ENCODE measurements at regions not wholly inside any gene's neighbourhood (a gene's known extent, or its start where the extent isn't known, plus 50 kb on each side); places are given as distances from the start of the nearest gene placed in this dataset.

DNA sequence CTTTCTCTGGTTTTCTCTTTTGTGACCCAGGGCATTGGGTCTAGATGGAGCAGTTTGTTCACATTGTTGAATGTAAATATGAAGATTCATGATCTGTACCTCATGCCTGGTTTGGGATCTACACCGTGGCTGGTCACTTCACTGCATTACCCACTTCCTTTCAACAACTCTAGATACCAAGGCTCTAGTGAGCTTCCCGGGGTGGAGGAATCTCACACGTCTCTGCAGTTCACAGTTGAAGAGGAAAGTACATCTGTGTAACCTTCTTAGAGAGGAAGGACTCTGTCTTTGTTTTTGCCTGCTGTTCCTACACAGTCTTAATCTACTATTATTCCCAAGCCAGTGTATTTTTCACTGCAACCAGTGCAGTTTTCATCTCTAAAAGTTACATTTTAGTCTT is 574.8 kb downstream of the MBD2 start:
- TF ChIP-seq, protein P1, sequence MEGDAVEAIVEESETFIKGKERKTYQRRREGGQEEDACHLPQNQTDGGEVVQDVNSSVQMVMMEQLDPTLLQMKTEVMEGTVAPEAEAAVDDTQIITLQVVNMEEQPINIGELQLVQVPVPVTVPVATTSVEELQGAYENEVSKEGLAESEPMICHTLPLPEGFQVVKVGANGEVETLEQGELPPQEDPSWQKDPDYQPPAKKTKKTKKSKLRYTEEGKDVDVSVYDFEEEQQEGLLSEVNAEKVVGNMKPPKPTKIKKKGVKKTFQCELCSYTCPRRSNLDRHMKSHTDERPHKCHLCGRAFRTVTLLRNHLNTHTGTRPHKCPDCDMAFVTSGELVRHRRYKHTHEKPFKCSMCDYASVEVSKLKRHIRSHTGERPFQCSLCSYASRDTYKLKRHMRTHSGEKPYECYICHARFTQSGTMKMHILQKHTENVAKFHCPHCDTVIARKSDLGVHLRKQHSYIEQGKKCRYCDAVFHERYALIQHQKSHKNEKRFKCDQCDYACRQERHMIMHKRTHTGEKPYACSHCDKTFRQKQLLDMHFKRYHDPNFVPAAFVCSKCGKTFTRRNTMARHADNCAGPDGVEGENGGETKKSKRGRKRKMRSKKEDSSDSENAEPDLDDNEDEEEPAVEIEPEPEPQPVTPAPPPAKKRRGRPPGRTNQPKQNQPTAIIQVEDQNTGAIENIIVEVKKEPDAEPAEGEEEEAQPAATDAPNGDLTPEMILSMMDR (conservative IDR thresholded peaks at IDR 0.05 in 1 of 2, IDR thresholded peaks at IDR 0.05 in 1 of 2; ENCODE audit: low read depth in 1 of 2, low read length in 2 of 2), result no peak
- TF ChIP-seq EZH2 (IDR thresholded peaks at IDR 0.05; ENCODE audit: low read length, missing control alignments), result no peak

Measured in fibroblast of lung (primary cell).